ENCODE measurements at regions not wholly inside any gene's neighbourhood (a gene's known extent, or its start where the extent isn't known, plus 50 kb on each side); places are given as distances from the start of the nearest gene placed in this dataset.
"Not testable (repeated sequence)": the region's sequence is repeated elsewhere in the genome, so short reads cannot be mapped to it uniquely, and the experiment has no call there.

DNA sequence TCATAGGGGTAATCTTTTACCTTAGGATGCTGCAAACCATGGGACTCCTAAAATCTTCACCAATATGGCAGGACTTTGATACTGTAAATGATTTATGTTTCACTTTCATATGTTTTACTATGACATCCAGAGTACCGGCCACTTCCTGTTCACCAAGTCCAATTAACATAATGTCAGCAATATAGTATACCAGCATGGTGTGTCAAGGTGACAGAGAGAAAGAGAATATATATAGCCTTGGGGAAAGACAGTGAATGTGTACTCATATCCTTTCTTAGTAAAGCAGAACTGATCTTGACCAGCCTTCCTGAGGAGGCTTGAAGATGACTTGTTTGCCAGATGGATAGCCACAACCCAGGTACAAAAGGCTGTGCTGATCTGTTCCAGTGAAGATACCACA is 127.9 kb downstream of the NRN1 start:
- intact Hi-C loops (cut with micrococcal nuclease), result no loop called here
- TF ChIP-seq CTCF (IDR thresholded peaks at IDR 0.05; ENCODE audit: borderline replicate concordance), result no peak
- no peak for DNase-seq
- H3K4me1 ChIP-seq, result no peaks in the 10 kb centered on the region
- H3K4me3 ChIP-seq, result no peak overlapping the region
- no peak overlapping the region for H3K27ac ChIP-seq (replicated peaks)
- no peaks in the 10 kb centered on the region for H3K9me3 ChIP-seq (replicated peaks)
- H3K36me3 ChIP-seq, result no peaks in the 10 kb centered on the region
- peaks cover 11% of the 10 kb centered on the region for H3K27me3 ChIP-seq (ENCODE audit: low read depth)

- intact Hi-C loops (cut with micrococcal nuclease), result no loop called here
- no peak for TF ChIP-seq CTCF (IDR thresholded peaks at IDR 0.05; ENCODE audit: borderline replicate concordance)
Measured at GRCh38 chr6:5876076-5876475, 130.6 kb downstream of the NRN1 start.

GRCh38 chr6:5873976-5874375 is 132.7 kb downstream of the NRN1 start:
- H3K27ac ChIP-seq (replicated peaks); H3K36me3 ChIP-seq; intact Hi-C loops (cut with micrococcal nuclease); H3K4me3 ChIP-seq; DNase-seq; H3K4me1 ChIP-seq; H3K27me3 ChIP-seq (ENCODE audit: low read depth): not testable (repeated sequence)
- peaks cover 28% of the 10 kb centered on the region for H3K9me3 ChIP-seq (replicated peaks)

More at GRCh38 chr6:5876076-5876475, 130.6 kb downstream of the NRN1 start:
- DNase-seq, result no peak
- peaks cover 14% of the 10 kb centered on the region for H3K9me3 ChIP-seq (replicated peaks)
- no peak overlapping the region for H3K4me3 ChIP-seq
- no peaks in the 10 kb centered on the region for H3K36me3 ChIP-seq
- no peaks in the 10 kb centered on the region for H3K4me1 ChIP-seq
- no peak overlapping the region for H3K27ac ChIP-seq (replicated peaks)
- peaks cover 4% of the 10 kb centered on the region for H3K27me3 ChIP-seq (ENCODE audit: low read depth)

DNA sequence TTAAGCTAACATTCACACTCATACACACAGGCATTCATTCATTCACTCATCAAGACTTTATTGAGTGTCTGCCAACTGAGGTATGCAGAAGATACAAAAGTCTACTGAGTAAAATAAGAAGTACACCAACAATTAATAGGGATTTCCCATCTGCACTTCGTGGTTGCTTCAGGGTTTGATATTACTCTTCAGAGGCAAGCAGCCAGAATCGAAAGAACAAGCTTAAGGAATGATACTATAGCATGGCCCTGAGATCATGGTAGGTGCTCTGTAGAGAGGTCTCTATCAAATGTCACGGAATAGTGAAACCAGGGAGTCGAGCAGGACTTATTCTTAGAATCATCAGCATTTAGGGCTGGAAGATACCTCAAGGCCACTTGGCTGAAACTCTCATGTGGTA is 135.4 kb downstream of the NRN1 start:
- Histone ChIP-seq H3K4me1 (no peaks in the 10 kb centered on the region), H3K9me3 (replicated peaks) (peaks cover 28% of the 10 kb centered on the region), H3K4me3 (no peak overlapping the region), H3K27ac (replicated peaks) (no peak overlapping the region), H3K27me3 (ENCODE audit: low read depth) (no peaks in the 10 kb centered on the region), H3K36me3 (no peaks in the 10 kb centered on the region)
- intact Hi-C loops (cut with micrococcal nuclease), result no loop called here
- DNase-seq, result no peak
- no peak for TF ChIP-seq CTCF (IDR thresholded peaks at IDR 0.05; ENCODE audit: borderline replicate concordance)

- TF ChIP-seq CTCF (IDR thresholded peaks at IDR 0.05; ENCODE audit: borderline replicate concordance), result no peak
- Histone ChIP-seq H3K4me1 (no peaks in the 10 kb centered on the region), H3K4me3 (no peak overlapping the region), H3K27ac (replicated peaks) (no peak overlapping the region), H3K27me3 (ENCODE audit: low read depth) (no peaks in the 10 kb centered on the region), H3K36me3 (no peaks in the 10 kb centered on the region), H3K9me3 (replicated peaks) (peaks cover 32% of the 10 kb centered on the region)
- intact Hi-C loops (cut with micrococcal nuclease), result no loop called here
- DNase-seq, result no peak
Measured at GRCh38 chr6:5869676-5870075, 137.0 kb downstream of the NRN1 start.

DNA sequence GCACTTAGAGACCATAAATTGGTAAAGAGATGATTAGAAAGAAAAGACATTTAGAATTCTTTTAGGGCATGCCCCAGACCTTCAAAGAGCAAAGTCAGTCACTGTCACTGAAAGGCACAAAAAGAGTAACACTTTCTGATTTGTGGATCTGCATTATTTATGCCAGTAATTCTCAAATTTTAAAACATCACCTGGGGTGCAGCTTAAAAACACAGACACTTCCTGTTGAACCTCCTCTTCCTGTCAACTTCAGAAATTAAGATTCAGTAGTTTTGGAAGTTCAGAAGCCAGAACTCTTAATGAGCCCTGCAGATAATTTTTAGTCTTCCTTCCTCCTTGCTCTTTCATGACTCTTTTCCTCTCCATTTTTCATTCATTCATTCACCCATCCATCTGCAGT is 137.5 kb downstream of the NRN1 start:
- Histone ChIP-seq H3K4me1 (no peaks in the 10 kb centered on the region), H3K4me3 (no peak overlapping the region), H3K27me3 (ENCODE audit: low read depth) (no peaks in the 10 kb centered on the region), H3K27ac (replicated peaks) (no peak overlapping the region), H3K36me3 (no peaks in the 10 kb centered on the region), H3K9me3 (replicated peaks) (peaks cover 32% of the 10 kb centered on the region)
- no peak for TF ChIP-seq CTCF (IDR thresholded peaks at IDR 0.05; ENCODE audit: borderline replicate concordance)
- no peak for DNase-seq
- intact Hi-C loops (cut with micrococcal nuclease), result no loop called here
